ENCODE measurements at regions not wholly inside any gene's neighbourhood (a gene's known extent, or its start where the extent isn't known, plus 50 kb on each side); places are given as distances from the start of the nearest gene placed in this dataset.

DNA sequence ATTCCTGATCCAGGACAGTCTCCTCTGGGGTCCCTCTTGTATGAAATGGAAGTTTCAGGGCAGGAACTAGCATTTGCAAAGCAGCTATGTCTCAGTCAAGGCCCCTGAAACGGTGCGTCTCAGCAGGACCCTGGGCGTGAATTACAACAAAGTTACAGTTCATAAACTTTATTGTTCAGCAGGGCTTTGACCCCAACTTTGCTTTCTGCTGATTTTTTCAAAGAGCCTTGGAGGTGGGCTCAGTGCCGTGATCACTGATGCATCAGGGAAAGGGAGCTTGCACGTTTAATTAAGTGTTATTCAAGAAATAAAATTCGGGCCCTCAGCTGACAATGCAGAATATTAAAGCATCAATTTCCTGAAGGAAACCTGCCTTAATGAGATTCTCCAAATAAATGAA lies 260.1 kb upstream of the C16orf82 start:
- TF ChIP-seq, protein P1, sequence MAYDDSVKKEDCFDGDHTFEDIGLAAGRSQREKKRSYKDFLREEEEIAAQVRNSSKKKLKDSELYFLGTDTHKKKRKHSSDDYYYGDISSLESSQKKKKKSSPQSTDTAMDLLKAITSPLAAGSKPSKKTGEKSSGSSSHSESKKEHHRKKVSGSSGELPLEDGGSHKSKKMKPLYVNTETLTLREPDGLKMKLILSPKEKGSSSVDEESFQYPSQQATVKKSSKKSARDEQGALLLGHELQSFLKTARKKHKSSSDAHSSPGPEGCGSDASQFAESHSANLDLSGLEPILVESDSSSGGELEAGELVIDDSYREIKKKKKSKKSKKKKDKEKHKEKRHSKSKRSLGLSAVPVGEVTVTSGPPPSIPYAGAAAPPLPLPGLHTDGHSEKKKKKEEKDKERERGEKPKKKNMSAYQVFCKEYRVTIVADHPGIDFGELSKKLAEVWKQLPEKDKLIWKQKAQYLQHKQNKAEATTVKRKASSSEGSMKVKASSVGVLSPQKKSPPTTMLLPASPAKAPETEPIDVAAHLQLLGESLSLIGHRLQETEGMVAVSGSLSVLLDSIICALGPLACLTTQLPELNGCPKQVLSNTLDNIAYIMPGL (CRISPR knock-in tag; IDR thresholded peaks at IDR 0.05; ENCODE audit: borderline replicate concordance in 1 of 2, low read depth in 1 of 2): no peak
- TF ChIP-seq ZNF768 (CRISPR knock-in tag; IDR thresholded peaks at IDR 0.05): no peak
- TF ChIP-seq RAD51 (IDR thresholded peaks at IDR 0.05; ENCODE audit: borderline replicate concordance): no peak
- TF ChIP-seq, protein P2, sequence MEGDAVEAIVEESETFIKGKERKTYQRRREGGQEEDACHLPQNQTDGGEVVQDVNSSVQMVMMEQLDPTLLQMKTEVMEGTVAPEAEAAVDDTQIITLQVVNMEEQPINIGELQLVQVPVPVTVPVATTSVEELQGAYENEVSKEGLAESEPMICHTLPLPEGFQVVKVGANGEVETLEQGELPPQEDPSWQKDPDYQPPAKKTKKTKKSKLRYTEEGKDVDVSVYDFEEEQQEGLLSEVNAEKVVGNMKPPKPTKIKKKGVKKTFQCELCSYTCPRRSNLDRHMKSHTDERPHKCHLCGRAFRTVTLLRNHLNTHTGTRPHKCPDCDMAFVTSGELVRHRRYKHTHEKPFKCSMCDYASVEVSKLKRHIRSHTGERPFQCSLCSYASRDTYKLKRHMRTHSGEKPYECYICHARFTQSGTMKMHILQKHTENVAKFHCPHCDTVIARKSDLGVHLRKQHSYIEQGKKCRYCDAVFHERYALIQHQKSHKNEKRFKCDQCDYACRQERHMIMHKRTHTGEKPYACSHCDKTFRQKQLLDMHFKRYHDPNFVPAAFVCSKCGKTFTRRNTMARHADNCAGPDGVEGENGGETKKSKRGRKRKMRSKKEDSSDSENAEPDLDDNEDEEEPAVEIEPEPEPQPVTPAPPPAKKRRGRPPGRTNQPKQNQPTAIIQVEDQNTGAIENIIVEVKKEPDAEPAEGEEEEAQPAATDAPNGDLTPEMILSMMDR (CRISPR knock-in tag; IDR thresholded peaks at IDR 0.05): no peak
- no peak for TF ChIP-seq NFRKB (IDR thresholded peaks at IDR 0.05)

Measured in HepG2 (cell line).